ENCODE measurements at regions not wholly inside any gene's neighbourhood (a gene's known extent, or its start where the extent isn't known, plus 50 kb on each side); places are given as distances from the start of the nearest gene placed in this dataset.
A peak's percentile ranks its signal among the peaks of the same experiment; 100 is the strongest.
"Not testable (repeated sequence)": the region's sequence is repeated elsewhere in the genome, so short reads cannot be mapped to it uniquely, and the experiment has no call there.

GRCh38 chr13:79906345-79906744 lies 425.4 kb downstream of the NDFIP2 start:
- no peak for DNase-seq

DNA sequence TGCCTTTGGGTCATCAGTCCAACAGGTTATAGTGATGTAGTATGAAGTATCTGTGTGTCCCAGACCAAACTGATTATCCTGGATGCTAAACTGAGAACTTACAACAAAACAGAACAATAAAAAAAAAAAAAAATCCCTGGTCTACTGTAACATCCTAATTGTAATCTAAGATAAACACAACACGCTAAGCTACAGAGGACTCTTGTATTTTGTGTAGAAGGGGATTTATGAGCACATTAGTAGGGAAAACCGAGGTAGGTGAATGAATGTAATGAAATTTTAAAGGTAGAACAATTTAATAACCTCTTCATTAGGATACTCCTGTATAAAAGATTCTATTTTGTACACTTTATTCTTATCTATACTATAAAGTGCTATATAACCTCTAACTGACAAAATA lies 424.1 kb downstream of the NDFIP2 start:
- no peak for DNase-seq

DNA sequence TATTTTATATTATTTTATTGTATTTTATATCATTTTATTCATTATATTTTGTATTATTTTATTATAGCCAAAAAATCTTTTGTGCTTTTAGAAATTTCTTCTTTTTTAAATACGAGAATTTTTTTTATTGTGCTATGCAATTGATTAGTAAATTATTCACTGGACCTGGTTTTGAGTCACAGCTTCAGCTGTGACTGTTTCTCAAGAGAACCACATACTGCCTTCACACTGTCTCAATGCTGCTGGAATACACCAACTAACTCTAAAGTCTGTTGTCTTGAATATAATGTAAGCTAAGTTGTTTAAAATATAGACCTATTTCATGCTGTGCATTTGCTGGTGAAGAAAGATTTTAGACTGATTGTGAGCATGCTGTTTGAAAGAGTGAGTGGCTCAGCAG lies 423.6 kb downstream of the NDFIP2 start:
- DNase-seq = no peak

DNA sequence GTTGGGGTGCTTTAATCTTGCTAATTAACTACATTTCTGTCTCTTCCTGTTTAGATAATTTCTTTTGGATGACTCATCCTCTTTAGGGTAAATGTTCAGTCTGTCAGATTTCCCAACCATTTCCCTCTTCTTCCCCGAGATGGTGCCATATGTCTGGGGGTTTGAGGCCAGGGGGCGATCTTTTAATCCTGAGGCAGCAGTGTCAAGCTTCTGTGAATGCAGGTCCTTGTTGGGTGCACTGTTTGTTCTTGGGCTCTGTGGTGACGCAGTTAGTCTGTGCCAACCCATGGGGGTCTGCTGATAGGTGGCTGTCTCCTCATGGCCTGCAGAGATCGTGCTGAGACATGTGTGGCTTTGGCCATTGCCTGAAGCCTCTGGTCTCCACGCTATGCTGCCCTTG lies 420.4 kb downstream of the NDFIP2 start:
- DNase-seq = no peak

- no peak for DNase-seq
These were observed 419.4 kb downstream of the NDFIP2 start for GRCh38 chr13:79900356-79900755.

DNA sequence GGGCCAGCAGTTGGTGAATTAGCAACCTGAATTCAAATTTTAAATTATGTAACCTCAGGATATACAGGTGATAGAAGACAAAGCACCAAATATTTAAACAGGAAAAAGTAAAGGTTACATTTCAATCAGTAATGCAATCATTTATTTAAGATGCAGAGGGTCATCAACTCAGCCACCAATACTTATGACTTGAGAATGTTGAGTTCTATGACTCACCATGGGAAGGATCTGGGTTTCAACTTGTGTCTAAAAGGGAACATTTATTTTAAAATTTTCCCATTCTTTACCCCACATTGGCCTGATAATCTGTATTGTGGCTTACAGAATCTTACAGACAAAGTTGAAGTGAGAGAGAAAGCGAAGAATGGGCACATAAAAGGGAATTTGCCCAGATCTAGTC lies 418.0 kb downstream of the NDFIP2 start:
- DNase-seq = no peak

GRCh38 chr13:79898202-79898826 lies 417.4 kb downstream of the NDFIP2 start:
- DNase-seq = no peak

DNA sequence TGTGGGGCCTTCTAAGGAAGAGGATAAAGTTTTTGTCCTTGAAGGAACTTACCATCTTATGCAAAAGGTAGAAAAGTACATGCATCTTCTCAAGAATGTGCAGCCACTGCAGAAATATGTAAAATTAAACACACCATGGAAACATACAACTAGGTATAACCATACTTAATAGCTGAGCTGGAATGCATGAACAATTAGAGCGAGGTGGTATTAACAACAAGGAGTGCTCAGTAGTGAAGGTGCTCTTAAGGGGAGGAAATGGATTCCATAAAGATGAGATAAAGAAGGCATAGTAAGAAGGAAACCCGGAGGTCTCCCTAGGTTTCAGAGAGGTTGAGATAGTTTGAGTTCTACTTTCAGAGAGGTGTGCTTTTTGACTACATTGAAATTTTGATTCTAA lies 415.9 kb downstream of the NDFIP2 start:
- DNase-seq = no peak

DNA sequence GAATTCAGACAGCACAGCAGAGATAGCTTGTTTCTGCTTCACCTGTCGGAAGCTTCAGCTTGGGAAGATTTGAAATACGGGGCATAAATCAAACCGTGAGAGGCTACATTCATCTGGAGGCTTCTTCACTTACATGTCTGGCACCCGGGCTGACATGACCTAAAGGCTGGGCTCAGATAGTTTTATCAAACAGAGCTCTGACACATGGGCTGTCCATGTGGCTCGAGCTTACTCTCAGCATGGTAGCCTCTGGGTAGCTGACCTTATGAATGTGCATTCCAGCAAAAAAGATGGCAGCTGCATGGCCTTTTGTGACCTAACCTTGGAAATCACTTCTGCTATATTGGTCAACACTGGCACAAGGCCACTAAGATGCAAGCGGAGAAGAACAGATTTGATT lies 414.5 kb downstream of the NDFIP2 start:
- no peak for DNase-seq

GRCh38 chr13:79887278-79887677 lies 406.3 kb downstream of the NDFIP2 start:
- not testable (repeated sequence) for DNase-seq

GRCh38 chr13:79886601-79887000 lies 405.6 kb downstream of the NDFIP2 start:
- no peak for DNase-seq

DNA sequence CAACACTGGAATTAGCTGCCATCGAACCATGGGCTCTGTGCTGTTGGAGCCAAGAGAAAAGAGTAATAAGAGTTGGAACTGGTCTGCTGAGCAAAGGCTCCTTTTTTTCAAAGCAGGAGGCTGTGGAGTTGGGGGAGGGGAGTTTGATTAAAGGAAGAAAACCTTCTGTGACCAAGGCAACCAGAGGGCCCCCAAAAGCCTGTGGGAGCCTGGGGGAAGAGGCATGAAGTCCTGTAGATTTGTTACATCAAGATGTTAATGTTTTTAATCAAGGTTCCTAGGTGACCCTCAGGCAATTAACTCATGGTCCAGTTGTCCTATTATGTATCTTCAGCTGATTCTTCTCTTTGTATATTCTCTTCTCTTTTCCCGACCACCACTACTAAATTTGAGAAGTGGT lies 403.9 kb downstream of the NDFIP2 start:
- no peak for DNase-seq

DNA sequence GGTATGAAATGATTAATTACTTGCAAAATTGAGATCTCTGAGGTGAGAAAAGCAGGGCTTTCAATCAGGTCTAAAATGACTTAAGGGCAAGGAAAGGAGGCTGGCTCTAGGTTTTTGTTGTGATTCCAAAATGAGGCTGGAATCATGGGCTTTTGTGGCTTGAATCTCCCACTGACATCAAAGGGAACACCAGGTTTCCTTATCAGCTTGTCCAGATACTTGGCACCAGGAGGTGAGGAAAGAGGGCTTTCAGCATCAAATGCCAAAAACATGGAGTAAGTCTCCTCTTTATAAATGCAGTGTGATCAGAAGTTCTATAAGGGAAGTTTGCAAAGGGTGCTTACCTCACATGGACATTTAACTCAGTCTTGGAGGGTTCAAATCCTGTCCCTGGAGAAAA lies 402.3 kb downstream of the NDFIP2 start:
- no peak for DNase-seq

- DNase-seq = no peak
These were observed 399.9 kb downstream of the NDFIP2 start for GRCh38 chr13:79880818-79881217.

DNA sequence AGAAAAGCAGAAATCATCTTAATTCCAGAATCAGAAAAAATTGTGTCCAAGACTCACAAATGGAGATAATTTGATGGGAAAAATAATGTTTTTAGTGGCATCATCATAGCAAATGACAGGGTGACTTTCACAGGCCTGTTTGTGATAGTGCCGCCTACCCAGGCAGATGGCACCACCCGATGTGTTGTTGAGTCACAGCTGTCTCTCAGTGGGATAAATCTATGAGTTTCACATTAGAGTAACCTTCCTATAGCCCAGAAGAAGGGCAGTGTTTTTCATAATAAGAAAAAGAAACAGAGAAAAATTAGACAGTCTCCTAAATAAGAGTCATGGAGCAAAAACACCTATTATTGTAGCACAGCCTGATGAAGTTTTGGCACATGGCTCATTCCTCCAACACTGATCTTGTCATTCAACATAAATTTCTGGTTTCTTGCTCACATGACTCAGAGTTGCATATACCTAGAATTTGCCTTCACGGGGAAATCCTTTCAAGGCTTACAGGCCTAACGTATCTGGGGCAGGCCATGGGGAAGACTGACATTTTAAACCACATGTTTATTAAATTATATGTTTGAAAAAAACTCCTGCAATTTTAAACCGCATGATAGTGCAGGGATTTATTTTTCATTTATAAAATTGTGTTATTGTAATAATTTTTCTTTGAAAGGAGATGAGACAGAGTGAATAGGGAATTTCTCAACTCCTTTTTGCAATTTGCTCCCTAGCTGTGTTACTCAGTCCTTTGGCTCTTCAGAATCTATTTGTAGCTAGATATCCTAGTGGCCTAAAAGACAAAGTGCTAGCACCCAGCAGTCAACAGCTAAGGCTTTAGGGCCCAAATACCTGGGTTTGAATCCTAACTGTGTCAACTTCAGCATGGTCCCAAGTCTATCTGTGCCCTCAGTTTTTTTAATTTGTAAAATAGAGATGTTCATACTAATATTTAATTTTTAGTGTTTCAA lies 393.7 kb downstream of the NDFIP2 start:
- peak; percentile 61 for DNase-seq

DNA sequence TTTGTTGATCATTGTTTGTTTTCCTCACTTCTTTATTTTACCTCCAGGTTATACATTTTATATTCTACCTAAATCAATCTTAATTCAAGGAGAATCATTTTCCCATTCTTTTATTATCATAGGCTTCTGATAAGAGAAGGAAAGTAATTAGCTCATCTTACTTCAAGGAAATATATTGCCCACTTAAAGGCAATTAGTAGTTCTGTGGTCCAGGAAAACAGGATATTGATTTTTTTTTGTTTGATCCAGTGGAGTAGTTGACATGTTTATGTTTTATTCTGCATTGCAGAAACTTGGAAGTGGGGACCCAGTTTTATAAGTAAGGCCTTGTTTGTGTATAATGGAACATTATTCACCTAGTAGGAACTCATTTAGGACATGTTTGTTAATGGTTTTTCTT lies 390.6 kb downstream of the NDFIP2 start:
- no peak for DNase-seq

DNA sequence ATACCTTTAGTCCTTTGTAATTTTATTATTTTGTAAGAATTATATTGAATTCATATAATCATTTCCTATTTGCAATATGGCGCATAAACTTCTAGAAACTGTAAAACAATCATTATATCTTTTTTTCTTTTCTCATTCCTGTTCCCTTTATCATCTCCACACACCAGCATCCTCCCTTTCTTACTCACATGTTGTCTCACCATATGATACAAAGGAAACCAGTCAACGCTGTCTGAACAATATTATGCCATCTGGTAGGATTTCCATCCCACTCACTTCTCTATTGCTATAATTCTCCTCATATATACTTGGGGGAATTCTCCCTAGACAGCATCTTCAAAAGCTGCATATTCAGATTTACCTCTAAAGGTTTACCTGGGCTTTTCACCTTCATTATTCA lies 389.8 kb downstream of the NDFIP2 start:
- DNase-seq = peak; percentile 49

DNA sequence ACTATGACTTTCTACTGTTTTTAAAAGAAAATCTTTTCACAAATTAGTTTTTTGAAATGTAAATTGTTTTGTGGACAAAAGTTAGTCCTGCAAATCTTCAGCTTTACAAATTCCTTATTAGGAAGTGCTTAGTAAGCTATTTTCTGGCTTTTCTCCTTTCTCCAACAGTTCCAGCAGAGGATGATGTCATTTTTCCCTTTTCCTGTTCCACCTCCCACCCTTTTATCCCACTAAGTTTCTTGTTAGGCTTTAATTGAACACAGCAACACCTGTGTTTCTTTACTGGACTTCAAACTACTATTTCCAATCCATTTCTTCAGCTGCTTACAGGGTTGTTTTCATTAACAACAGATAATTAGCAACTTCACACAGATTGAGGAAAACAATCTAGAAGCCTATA lies 389.2 kb downstream of the NDFIP2 start:
- no peak for DNase-seq

GRCh38 chr13:79869326-79869725 lies 388.4 kb downstream of the NDFIP2 start:
- peak; percentile 73 for DNase-seq

- DNase-seq = no peak
These were observed 386.3 kb downstream of the NDFIP2 start for GRCh38 chr13:79867254-79867653.

- no peak for DNase-seq
These were observed 385.5 kb downstream of the NDFIP2 start for GRCh38 chr13:79866436-79866835.

- DNase-seq = no peak
These were observed 381.6 kb downstream of the NDFIP2 start for GRCh38 chr13:79862515-79862914.

DNA sequence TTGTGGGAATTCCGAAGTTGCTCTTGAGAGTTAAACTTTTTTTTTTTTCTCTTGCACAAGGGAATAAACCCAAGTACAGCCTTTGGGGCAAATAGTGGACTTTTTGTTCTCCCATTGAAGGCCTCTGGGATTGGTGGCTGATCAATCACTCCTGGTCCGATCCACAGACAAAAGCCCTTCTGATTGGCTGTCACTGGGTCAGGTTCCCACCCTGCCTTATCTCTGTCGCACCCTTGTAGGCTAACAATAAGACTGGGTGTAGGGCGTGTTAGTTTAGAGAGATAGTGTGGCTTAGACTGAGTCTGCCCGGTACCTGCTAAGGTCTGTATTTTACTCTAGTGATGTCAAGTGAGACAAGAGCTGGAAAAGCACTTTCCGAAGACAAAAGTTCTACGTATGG lies 380.8 kb downstream of the NDFIP2 start:
- DNase-seq = no peak

- no peak for DNase-seq
These were observed 379.8 kb downstream of the NDFIP2 start for GRCh38 chr13:79860791-79861190.
